ENCODE measurements at regions not wholly inside any gene's neighbourhood (a gene's known extent, or its start where the extent isn't known, plus 50 kb on each side); places are given as distances from the start of the nearest gene placed in this dataset.
"Not testable (repeated sequence)": the region's sequence is repeated elsewhere in the genome, so short reads cannot be mapped to it uniquely, and the experiment has no call there.

DNA sequence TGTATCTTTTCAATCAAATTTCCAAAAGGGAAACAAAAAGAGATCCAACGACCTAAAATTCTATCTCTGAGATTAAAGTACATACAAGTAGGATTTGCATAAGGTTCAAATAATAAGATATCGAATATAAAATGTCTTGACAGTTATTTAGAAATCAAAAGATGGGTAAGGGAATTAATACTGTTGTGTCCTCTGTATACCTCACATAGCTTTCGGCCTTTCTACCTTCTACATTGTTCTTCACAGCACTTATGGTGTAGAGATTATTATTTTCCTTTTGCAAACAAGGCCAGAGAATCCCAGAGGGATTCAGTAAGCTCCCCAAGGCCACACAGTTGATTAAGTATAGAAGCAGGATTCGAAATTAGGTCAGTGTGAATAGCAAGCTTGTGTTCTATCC lies 403.6 kb downstream of the SPRY2 start:
- WGBS, 2 donors (ENCODE audit: low coverage in 1 of 2): 90 to 91% methylated on average over 4 of the region's 4 CpGs
- Histone ChIP-seq H3K4me3 (no peak overlapping the region), H3K27me3 (no peaks in the 10 kb centered on the region), H3K9me3 (no peaks in the 10 kb centered on the region), H3K4me1 (peaks cover 0 to 12% (median 7%) of the 10 kb centered on the region in 3 donors), H3K36me3 (no peaks in the 10 kb centered on the region), H3K27ac (peak overlapping the region; percentile 50 to 79 (median 72))
- no peak for ATAC-seq
- TF ChIP-seq POLR2A (IDR thresholded peaks at IDR 0.05): no peak
- no peak for TF ChIP-seq POLR2AphosphoS5 (IDR thresholded peaks at IDR 0.05)
- TF ChIP-seq EP300 (IDR thresholded peaks at IDR 0.05): no peak
- TF ChIP-seq, protein P1, sequence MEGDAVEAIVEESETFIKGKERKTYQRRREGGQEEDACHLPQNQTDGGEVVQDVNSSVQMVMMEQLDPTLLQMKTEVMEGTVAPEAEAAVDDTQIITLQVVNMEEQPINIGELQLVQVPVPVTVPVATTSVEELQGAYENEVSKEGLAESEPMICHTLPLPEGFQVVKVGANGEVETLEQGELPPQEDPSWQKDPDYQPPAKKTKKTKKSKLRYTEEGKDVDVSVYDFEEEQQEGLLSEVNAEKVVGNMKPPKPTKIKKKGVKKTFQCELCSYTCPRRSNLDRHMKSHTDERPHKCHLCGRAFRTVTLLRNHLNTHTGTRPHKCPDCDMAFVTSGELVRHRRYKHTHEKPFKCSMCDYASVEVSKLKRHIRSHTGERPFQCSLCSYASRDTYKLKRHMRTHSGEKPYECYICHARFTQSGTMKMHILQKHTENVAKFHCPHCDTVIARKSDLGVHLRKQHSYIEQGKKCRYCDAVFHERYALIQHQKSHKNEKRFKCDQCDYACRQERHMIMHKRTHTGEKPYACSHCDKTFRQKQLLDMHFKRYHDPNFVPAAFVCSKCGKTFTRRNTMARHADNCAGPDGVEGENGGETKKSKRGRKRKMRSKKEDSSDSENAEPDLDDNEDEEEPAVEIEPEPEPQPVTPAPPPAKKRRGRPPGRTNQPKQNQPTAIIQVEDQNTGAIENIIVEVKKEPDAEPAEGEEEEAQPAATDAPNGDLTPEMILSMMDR (IDR thresholded peaks at IDR 0.05): no peak

- H3K4me3 ChIP-seq: no peak overlapping the region
- TF ChIP-seq EP300 (IDR thresholded peaks at IDR 0.05): no peak
- TF ChIP-seq, protein P1 (IDR thresholded peaks at IDR 0.05): no peak
- no peak for TF ChIP-seq POLR2A (IDR thresholded peaks at IDR 0.05)
- TF ChIP-seq POLR2AphosphoS5 (IDR thresholded peaks at IDR 0.05): peak; percentile 83
- H3K4me1 ChIP-seq: peaks cover 0 to 12% (median 7%) of the 10 kb centered on the region in 3 donors
- H3K9me3 ChIP-seq: no peaks in the 10 kb centered on the region
- peak overlapping the region; percentile 50 to 79 (median 72) for H3K27ac ChIP-seq
- H3K27me3 ChIP-seq: no peaks in the 10 kb centered on the region
- ATAC-seq: peak; percentile 86
- WGBS, 2 donors (ENCODE audit: low coverage in 1 of 2): 46 to 51% methylated on average over 9 to 12 of the region's 12 CpGs
- no peaks in the 10 kb centered on the region for H3K36me3 ChIP-seq
Observed at GRCh38 chr13:79936368-79937136, 404.4 kb downstream of the SPRY2 start.

DNA sequence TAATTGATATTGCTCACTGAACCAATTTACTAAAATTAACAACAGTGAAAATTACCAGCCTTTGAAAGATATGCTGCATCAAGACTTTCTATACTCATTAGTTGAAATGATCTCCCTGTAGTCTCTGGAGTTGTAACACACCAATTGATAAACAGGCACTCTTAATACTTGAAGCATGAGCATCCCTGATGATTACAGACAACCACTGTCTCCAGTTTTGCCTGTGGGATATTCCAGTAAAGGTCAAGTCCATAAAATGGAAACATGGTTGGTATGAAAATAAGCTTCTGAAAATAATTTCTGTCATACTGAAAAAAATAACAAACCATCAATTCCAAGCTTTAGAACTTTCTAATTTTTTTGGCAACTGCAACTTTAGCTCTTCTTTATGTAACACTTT lies 405.8 kb downstream of the SPRY2 start:
- Histone ChIP-seq H3K36me3 (no peaks in the 10 kb centered on the region), H3K9me3 (no peaks in the 10 kb centered on the region), H3K27ac (no peak overlapping the region), H3K27me3 (no peaks in the 10 kb centered on the region), H3K4me1 (peaks cover 0 to 12% (median 7%) of the 10 kb centered on the region in 3 donors), H3K4me3 (no peak overlapping the region)
- no peak for TF ChIP-seq POLR2AphosphoS5 (IDR thresholded peaks at IDR 0.05)
- TF ChIP-seq, protein P1 (IDR thresholded peaks at IDR 0.05): no peak
- no peak for TF ChIP-seq EP300 (IDR thresholded peaks at IDR 0.05)
- no peak for TF ChIP-seq POLR2A (IDR thresholded peaks at IDR 0.05)
- no peak for ATAC-seq

DNA sequence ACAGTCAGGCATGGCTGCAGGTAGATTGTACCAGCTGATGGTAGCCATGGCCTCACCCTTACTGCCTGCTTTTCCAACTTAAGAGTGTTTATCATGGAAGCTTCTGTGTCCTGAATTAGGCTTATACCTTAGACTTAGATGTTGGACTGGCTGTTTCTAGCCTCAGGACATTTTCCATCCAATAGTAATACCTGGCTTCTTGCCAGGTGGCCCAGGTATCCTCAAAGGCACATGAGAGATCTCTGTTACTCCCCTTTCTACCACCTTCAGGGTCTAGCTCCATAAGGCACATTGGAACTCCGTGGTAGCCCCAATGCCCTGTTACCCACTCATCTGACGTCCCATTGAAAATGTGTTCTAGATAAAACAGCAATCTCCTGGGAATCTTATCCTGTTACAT lies 407.5 kb downstream of the SPRY2 start:
- no peak overlapping the region for H3K4me3 ChIP-seq
- 91 to 92% methylated on average over 2 of the region's 2 CpGs for WGBS, 2 donors (ENCODE audit: low coverage in 1 of 2)
- no peaks in the 10 kb centered on the region for H3K36me3 ChIP-seq
- TF ChIP-seq EP300 (IDR thresholded peaks at IDR 0.05): no peak
- TF ChIP-seq POLR2AphosphoS5 (IDR thresholded peaks at IDR 0.05): no peak
- no peak for TF ChIP-seq POLR2A (IDR thresholded peaks at IDR 0.05)
- TF ChIP-seq, protein P1 (IDR thresholded peaks at IDR 0.05): no peak
- no peaks in the 10 kb centered on the region for H3K27me3 ChIP-seq
- no peak overlapping the region for H3K27ac ChIP-seq
- no peak for ATAC-seq
- H3K4me1 ChIP-seq: peaks cover 0 to 12% (median 7%) of the 10 kb centered on the region in 3 donors
- H3K9me3 ChIP-seq: no peaks in the 10 kb centered on the region

GRCh38 chr13:79932556-79932955 lies 408.4 kb downstream of the SPRY2 start:
- no peak overlapping the region for H3K4me3 ChIP-seq
- no peak overlapping the region for H3K27ac ChIP-seq
- H3K4me1 ChIP-seq: peaks cover 0 to 12% (median 7%) of the 10 kb centered on the region in 3 donors
- no peaks in the 10 kb centered on the region for H3K36me3 ChIP-seq
- H3K9me3 ChIP-seq: no peaks in the 10 kb centered on the region
- TF ChIP-seq POLR2A (IDR thresholded peaks at IDR 0.05) (no peak), EP300 (IDR thresholded peaks at IDR 0.05) (no peak), POLR2AphosphoS5 (IDR thresholded peaks at IDR 0.05) (no peak)
- TF ChIP-seq, protein P1 (IDR thresholded peaks at IDR 0.05): no peak
- H3K27me3 ChIP-seq: no peaks in the 10 kb centered on the region
- 54 to 80% methylated on average over 2 of the region's 2 CpGs for WGBS, 2 donors (ENCODE audit: low coverage in 1 of 2)
- ATAC-seq: no peak

DNA sequence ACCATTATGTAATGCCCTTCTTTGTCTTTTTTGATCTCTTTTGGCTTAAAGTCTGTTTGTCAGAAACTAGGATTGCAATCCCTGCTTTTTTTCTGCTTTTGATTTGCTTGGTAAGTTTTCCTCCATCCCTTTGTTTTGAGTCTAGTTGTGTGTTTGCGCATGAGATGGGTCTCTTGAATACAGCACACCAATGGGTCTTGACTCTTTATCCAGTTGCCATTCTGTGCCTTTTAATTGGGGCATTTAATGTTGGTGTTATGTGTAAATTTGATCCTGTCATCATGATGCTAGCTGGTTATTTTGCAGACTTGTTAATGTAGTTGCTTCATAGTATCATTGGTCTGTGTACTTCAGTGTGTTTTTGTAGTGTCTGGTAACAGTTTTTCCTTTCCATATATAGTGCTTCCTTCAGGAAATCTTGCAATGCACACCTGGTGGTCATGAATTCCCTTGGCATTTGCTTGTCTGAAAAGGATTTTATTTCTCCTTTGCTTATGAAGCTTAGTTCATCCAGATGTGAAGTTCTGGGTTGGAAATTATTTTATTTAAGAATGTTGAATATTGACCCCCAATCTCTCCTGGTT lies 416.9 kb downstream of the SPRY2 start:
- H3K9me3 ChIP-seq: peaks cover 0 to 17% (median 0%) of the 10 kb centered on the region in 3 donors
- H3K27ac ChIP-seq, H3K4me1 ChIP-seq, H3K36me3 ChIP-seq, H3K4me3 ChIP-seq, ATAC-seq, H3K27me3 ChIP-seq: not testable (repeated sequence)
- WGBS, 2 donors (ENCODE audit: low coverage in 1 of 2): 100% methylated on average over 1 of the region's 1 CpG

All from gastroesophageal sphincter (tissue), 4 donors.